RWPE1 (cell line): ENCODE measurements at regions not wholly inside any gene's neighbourhood (a gene's known extent, or its start where the extent isn't known, plus 50 kb on each side); places are given as distances from the start of the nearest gene placed in this dataset.

Experiments used
- CTCF ChIA-PET: fragments of 350-600 bp; sonication (Branson Sonifier 250); formaldehyde crosslinking; extraction: SDS; loops from one replicate; lab custom pipeline; 2021; lab: Yijun Ruan, JAX
- POLR2A ChIA-PET: fragments of 400-600 bp; formaldehyde crosslinking; extraction: SDS; loops from one replicate; lab custom pipeline; 2020; ENCODE audit warnings: antibody characterized with exemption; ENCODE audit not compliant: low non-redundant PET; lab: Yijun Ruan, JAX
- DNase-seq: peaks from one replicate; pipeline ENCODE4 v3.0.0; 2012; ENCODE audit warnings: low spot score
- H3K27ac ChIP-seq: fragments of 450-650 bp; 2 replicates; pipeline ENCODE4 v1.5.1; 2017
- TF ChIP-seq, protein P1 (sequence below): fragments of 450-650 bp; conservative IDR thresholded peaks from 2 replicates; pipeline ENCODE4 v1.5.1; 2017; ENCODE audit warnings: low read depth, mild to moderate bottlenecking

- no peak for DNase-seq
- H3K27ac ChIP-seq: no peak overlapping the region
- CTCF ChIA-PET: no interaction called here
- POLR2A ChIA-PET: no interaction called here
- TF ChIP-seq, protein P1, sequence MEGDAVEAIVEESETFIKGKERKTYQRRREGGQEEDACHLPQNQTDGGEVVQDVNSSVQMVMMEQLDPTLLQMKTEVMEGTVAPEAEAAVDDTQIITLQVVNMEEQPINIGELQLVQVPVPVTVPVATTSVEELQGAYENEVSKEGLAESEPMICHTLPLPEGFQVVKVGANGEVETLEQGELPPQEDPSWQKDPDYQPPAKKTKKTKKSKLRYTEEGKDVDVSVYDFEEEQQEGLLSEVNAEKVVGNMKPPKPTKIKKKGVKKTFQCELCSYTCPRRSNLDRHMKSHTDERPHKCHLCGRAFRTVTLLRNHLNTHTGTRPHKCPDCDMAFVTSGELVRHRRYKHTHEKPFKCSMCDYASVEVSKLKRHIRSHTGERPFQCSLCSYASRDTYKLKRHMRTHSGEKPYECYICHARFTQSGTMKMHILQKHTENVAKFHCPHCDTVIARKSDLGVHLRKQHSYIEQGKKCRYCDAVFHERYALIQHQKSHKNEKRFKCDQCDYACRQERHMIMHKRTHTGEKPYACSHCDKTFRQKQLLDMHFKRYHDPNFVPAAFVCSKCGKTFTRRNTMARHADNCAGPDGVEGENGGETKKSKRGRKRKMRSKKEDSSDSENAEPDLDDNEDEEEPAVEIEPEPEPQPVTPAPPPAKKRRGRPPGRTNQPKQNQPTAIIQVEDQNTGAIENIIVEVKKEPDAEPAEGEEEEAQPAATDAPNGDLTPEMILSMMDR: no peak
Measured at GRCh38 chr13:103965506-103966243, 899.5 kb upstream of the SLC10A2 start.

GRCh38 chr13:103961784-103962183 lies 895.6 kb upstream of the SLC10A2 start:
- no peak overlapping the region for H3K27ac ChIP-seq
- TF ChIP-seq, protein P1: no peak
- DNase-seq: no peak
- ChIA-PET POLR2A (no interaction called here), CTCF (interaction anchor here (0.7 kb wide), 1 partner anchor 144 kb away, joined by 3 read pairs; no protein-coding TSS in a partner anchor)

- TF ChIP-seq, protein P1: no peak
- no peak overlapping the region for H3K27ac ChIP-seq
- DNase-seq: no peak
- ChIA-PET POLR2A (no interaction called here), CTCF (interaction anchor here (0.7 kb wide), 1 partner anchor 144 kb away, joined by 3 read pairs; no protein-coding TSS in a partner anchor)
Measured at GRCh38 chr13:103961129-103961528, 894.9 kb upstream of the SLC10A2 start.

- no peak for DNase-seq
- POLR2A ChIA-PET: no interaction called here
- CTCF ChIA-PET: no interaction called here
- TF ChIP-seq, protein P1: no peak
- H3K27ac ChIP-seq: no peak overlapping the region
Measured at GRCh38 chr13:103960001-103960400, 893.8 kb upstream of the SLC10A2 start.

GRCh38 chr13:103958691-103959090 lies 892.5 kb upstream of the SLC10A2 start:
- TF ChIP-seq, protein P1: no peak
- POLR2A ChIA-PET: no interaction called here
- no peak overlapping the region for H3K27ac ChIP-seq
- no peak for DNase-seq
- CTCF ChIA-PET: no interaction called here

DNA sequence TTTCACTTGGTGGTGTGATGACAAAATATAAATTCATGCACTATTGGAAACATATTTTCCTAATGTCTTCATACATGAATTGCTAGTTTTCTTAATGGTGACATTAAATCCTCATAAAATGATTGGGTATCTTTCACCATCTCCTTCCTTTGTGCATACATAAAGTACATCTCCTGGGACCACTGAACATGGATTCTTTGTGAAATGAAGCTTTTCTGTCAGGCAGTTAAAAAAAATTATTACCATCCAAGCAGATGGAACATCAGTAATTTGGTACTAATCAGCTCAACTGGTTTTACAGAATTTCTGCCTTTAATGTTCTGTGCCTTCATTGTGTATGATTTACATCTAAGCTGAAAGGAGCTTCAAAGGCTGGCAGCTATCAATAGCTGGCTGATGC lies 891.7 kb upstream of the SLC10A2 start:
- no peak for DNase-seq
- ChIA-PET CTCF (interaction anchor here (0.6 kb wide), 1 partner anchor 1147 kb away, joined by 5 read pairs; no protein-coding TSS in a partner anchor), POLR2A (no interaction called here)
- no peak overlapping the region for H3K27ac ChIP-seq
- TF ChIP-seq, protein P1: no peak
